ENCODE measurements at regions not wholly inside any gene's neighbourhood (a gene's known extent, or its start where the extent isn't known, plus 50 kb on each side); places are given as distances from the start of the nearest gene placed in this dataset.

DNA sequence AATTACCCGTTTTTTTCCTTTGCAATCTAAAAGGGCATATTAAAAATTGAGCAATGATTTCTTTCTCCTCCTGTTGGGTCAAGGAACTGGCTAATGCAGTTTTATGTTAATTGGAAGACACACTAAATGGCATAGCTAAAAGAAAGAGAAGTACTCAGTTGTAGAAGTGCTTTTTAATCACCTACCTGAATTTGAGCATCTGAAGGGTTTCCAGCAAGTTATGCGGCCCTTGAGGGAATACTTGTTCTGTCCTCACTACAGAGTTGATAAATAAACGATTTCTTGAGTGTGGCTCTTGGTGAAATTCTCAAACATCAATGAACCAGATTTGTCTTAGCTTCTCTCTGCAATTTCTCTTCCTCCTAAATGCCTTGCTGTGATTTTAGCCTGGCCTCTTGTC is 184.1 kb upstream of the RPH3A start:
- TF ChIP-seq, protein P1, sequence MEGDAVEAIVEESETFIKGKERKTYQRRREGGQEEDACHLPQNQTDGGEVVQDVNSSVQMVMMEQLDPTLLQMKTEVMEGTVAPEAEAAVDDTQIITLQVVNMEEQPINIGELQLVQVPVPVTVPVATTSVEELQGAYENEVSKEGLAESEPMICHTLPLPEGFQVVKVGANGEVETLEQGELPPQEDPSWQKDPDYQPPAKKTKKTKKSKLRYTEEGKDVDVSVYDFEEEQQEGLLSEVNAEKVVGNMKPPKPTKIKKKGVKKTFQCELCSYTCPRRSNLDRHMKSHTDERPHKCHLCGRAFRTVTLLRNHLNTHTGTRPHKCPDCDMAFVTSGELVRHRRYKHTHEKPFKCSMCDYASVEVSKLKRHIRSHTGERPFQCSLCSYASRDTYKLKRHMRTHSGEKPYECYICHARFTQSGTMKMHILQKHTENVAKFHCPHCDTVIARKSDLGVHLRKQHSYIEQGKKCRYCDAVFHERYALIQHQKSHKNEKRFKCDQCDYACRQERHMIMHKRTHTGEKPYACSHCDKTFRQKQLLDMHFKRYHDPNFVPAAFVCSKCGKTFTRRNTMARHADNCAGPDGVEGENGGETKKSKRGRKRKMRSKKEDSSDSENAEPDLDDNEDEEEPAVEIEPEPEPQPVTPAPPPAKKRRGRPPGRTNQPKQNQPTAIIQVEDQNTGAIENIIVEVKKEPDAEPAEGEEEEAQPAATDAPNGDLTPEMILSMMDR (conservative IDR thresholded peaks at IDR 0.05 in 1 of 2, IDR thresholded peaks at IDR 0.05 in 1 of 2; ENCODE audit: extremely low read depth in 1 of 2, insufficient read depth in 1 of 2, low read depth in 1 of 2, low read length in 2 of 2): no peak
- no peak for TF ChIP-seq EZH2 (IDR thresholded peaks at IDR 0.05; ENCODE audit: borderline replicate concordance, low read length)
